OCI-LY1 (cell line): ENCODE measurements at regions not wholly inside any gene's neighbourhood (a gene's known extent, or its start where the extent isn't known, plus 50 kb on each side); places are given as distances from the start of the nearest gene placed in this dataset.

ENCODE experiments used
- CTCF ChIP-seq: fragments of 200-600 bp; sonication (generic), shearing (Covaris generic); IDR thresholded peaks from 2 replicates; pipeline ENCODE4 v1.5.1; 2017; ENCODE audit warnings: mild to moderate bottlenecking, antibody characterized with exemption, low read length, moderate library complexity, mixed read lengths
- EZH2 ChIP-seq: fragments of 200-600 bp; sonication (generic), shearing (Covaris generic); IDR thresholded peaks from 2 replicates; pipeline ENCODE4 v1.8.0; 2017; ENCODE audit warnings: borderline replicate concordance, mixed run types, mild to moderate bottlenecking, antibody characterized with exemption, low read length, moderate library complexity, mixed read lengths

- TF ChIP-seq CTCF = no peak
- TF ChIP-seq EZH2 = no peak
Observed at GRCh38 chr10:25083546-25084111, 67.2 kb downstream of the THNSL1 start.
